IMR-90 (cell line): ENCODE measurements at regions not wholly inside any gene's neighbourhood (a gene's known extent, or its start where the extent isn't known, plus 50 kb on each side); places are given as distances from the start of the nearest gene placed in this dataset.

Experiments used
- ATAC-seq: fragments of 200-7000 bp; cut with Tn5 transposase; 2 replicates; pipeline ENCODE4 v1.9.1; 2020; ENCODE audit warnings: low read depth, mild to moderate bottlenecking, moderate library complexity
- BruUV-seq: library from RNA; stranded (reverse); fragments of 400-500 nt; replicated peaks from 2 replicates; lab custom pipeline; 2021; lab: Mats Ljungman, UMichigan
- CTCF ChIA-PET: fragments of 300-600 bp; formaldehyde crosslinking; extraction: SDS; loops from one replicate; lab custom pipeline; 2021; ENCODE audit warnings: antibody characterized with exemption; lab: Yijun Ruan, JAX
- POLR2A ChIA-PET: fragments of 300-600 bp; sonication (Branson Sonifier 250); formaldehyde crosslinking; loops from one replicate; lab custom pipeline; 2022; ENCODE audit warnings: antibody characterized with exemption; ENCODE audit not compliant: unreplicated experiment; lab: Charles Lee
- DNase-seq: peaks from one replicate; pipeline ENCODE4 v3.0.0; 2013
- H2AFZ ChIP-seq: replicated peaks from 2 replicates; pipeline ENCODE3; 2013; ENCODE audit warnings: low read length, mild to moderate bottlenecking; ENCODE audit not compliant: poor library complexity
- H2AK5ac ChIP-seq: 2 replicates; pipeline ENCODE4 v1.6.1; 2013; ENCODE audit warnings: low read depth, low read length, inconsistent platforms
- H2AK9ac ChIP-seq: replicated peaks from 2 replicates; pipeline ENCODE3; 2013; ENCODE audit warnings: mild to moderate bottlenecking, low read depth, low read length, moderate library complexity; ENCODE audit not compliant: poor library complexity
- H2BK120ac ChIP-seq: 2 replicates; pipeline ENCODE4 v1.6.1; 2013; ENCODE audit warnings: low read depth, low read length, inconsistent platforms
- H2BK15ac ChIP-seq: 3 replicates; pipeline ENCODE4 v1.6.1; 2013; ENCODE audit warnings: low read depth, low read length, inconsistent platforms
- H2BK20ac ChIP-seq: 2 replicates; pipeline ENCODE4 v1.6.1; 2013; ENCODE audit warnings: low read depth, mild to moderate bottlenecking, inconsistent platforms, low read length, moderate library complexity
- H2BK5ac ChIP-seq: 2 replicates; pipeline ENCODE4 v1.6.1; 2013; ENCODE audit warnings: mild to moderate bottlenecking, low read depth, low read length, inconsistent platforms; ENCODE audit not compliant: poor library complexity, severe bottlenecking
- H3K14ac ChIP-seq: replicated peaks from 2 replicates; pipeline ENCODE4 v1.6.1; 2013; ENCODE audit warnings: low read depth, low read length, inconsistent platforms
- H3K18ac ChIP-seq: 2 replicates; pipeline ENCODE4 v1.6.1; 2013; ENCODE audit warnings: low read depth, low read length, control low read depth
- H3K23ac ChIP-seq: 2 replicates; pipeline ENCODE4 v1.6.1; 2013; ENCODE audit warnings: low read depth, low read length, inconsistent platforms
- H3K27ac ChIP-seq: 2 replicates; pipeline ENCODE4 v1.5.1; 2013; ENCODE audit warnings: mild to moderate bottlenecking, control low read depth, low read length; ENCODE audit not compliant: insufficient read depth
- H3K27me3 ChIP-seq: 2 replicates; pipeline ENCODE4 v1.6.1; 2013; ENCODE audit warnings: low read length; ENCODE audit not compliant: control insufficient read depth, insufficient read depth
- H3K36me3 ChIP-seq: 2 replicates; pipeline ENCODE4 v1.6.1; 2013; ENCODE audit warnings: low read length, mixed read lengths; ENCODE audit not compliant: control insufficient read depth, insufficient read depth
- H3K4ac ChIP-seq: 2 replicates; pipeline ENCODE4 v1.6.1; 2013; ENCODE audit warnings: low read depth, low read length, inconsistent platforms
- H3K4me1 ChIP-seq: 2 replicates; pipeline ENCODE4 v1.6.1; 2013; ENCODE audit warnings: low read length, mixed read lengths; ENCODE audit not compliant: control insufficient read depth, insufficient read depth
- H3K4me2 ChIP-seq: 2 replicates; pipeline ENCODE4 v1.6.1; 2013; ENCODE audit warnings: low read depth, mild to moderate bottlenecking, control low read depth, low read length, moderate library complexity
- H3K4me3 ChIP-seq: 2 replicates; pipeline ENCODE4 v1.5.1; 2013; ENCODE audit warnings: low read depth, mild to moderate bottlenecking, control low read depth, low read length, moderate library complexity; ENCODE audit not compliant: insufficient read depth
- H3K56ac ChIP-seq: 2 replicates; pipeline ENCODE4 v1.6.1; 2013; ENCODE audit warnings: low read length, inconsistent platforms; ENCODE audit not compliant: insufficient read depth; ENCODE audit errors: extremely low read depth
- H3K79me1 ChIP-seq, 2 experiments: 2 replicates each; pipeline ENCODE4 v1.6.1; 2013; ENCODE audit warnings: low read length in 2 of 2, inconsistent platforms in 1 of 2, low read depth in 1 of 2
- H3K9ac ChIP-seq: 2 replicates; pipeline ENCODE4 v1.6.1; 2013; ENCODE audit warnings: low read depth, low read length, control low read depth
- H3K9me1 ChIP-seq: 2 replicates; pipeline ENCODE4 v1.6.1; 2013; ENCODE audit warnings: low read length, inconsistent platforms; ENCODE audit not compliant: insufficient read depth
- H3K9me3 ChIP-seq: 2 replicates; pipeline ENCODE4 v1.6.1; 2013; ENCODE audit warnings: low read length; ENCODE audit not compliant: control insufficient read depth, insufficient read depth
- H4K20me1 ChIP-seq: 2 replicates; pipeline ENCODE4 v1.6.1; 2013; ENCODE audit warnings: low read length, inconsistent platforms; ENCODE audit not compliant: insufficient read depth
- H4K5ac ChIP-seq: 2 replicates; pipeline ENCODE4 v1.6.1; 2013; ENCODE audit warnings: mild to moderate bottlenecking, low read depth, low read length, control low read depth
- H4K8ac ChIP-seq, 2 experiments: 2 replicates each; pipeline ENCODE4 v1.6.1; 2013; ENCODE audit warnings: low read depth in 2 of 2, low read length in 2 of 2, control low read depth in 1 of 2, inconsistent platforms in 1 of 2
- H4K91ac ChIP-seq: 2 replicates; pipeline ENCODE4 v1.6.1; 2013; ENCODE audit warnings: low read depth, low read length, inconsistent platforms; ENCODE audit not compliant: insufficient read depth
- BHLHE40 ChIP-seq: fragments of 150-350 bp; IDR thresholded peaks from 2 replicates; pipeline ENCODE4 v1.6.1; 2016; ENCODE audit warnings: mild to moderate bottlenecking, low read depth, low read length
- CEBPB ChIP-seq: IDR thresholded peaks from 2 replicates; pipeline ENCODE4 v1.6.1; 2012; ENCODE audit warnings: low read depth, low read length, improper control_type of control experiment
- MAFK ChIP-seq: IDR thresholded peaks from 2 replicates; pipeline ENCODE4 v1.6.1; 2012; ENCODE audit warnings: low read depth, low read length, improper control_type of control experiment
- MAZ ChIP-seq: IDR thresholded peaks from 2 replicates; pipeline ENCODE4 v1.6.1; 2012; ENCODE audit warnings: low read depth, mild to moderate bottlenecking, low read length, improper control_type of control experiment, moderate library complexity, borderline replicate concordance
- MXI1 ChIP-seq: IDR thresholded peaks from 2 replicates; pipeline ENCODE4 v1.6.1; 2012; ENCODE audit warnings: low read depth, mild to moderate bottlenecking, low read length, moderate library complexity, borderline replicate concordance
- RAD21 ChIP-seq: IDR thresholded peaks from 2 replicates; pipeline ENCODE4 v1.6.1; 2012; ENCODE audit warnings: low read length, improper control_type of control experiment
- RCOR1 ChIP-seq: IDR thresholded peaks from 2 replicates; pipeline ENCODE4 v1.6.1; 2012; ENCODE audit warnings: mild to moderate bottlenecking, low read length, improper control_type of control experiment; ENCODE audit not compliant: insufficient replicate concordance
- RFX5 ChIP-seq: IDR thresholded peaks from 2 replicates; pipeline ENCODE4 v1.8.0; 2012; ENCODE audit warnings: low read depth, mild to moderate bottlenecking, low read length, moderate library complexity
- WGBS, 2 experiments: methylation state at CpG; one replicate each; pipeline versions ENCODE4 v1.1.5 to v1.1.7; 2013; ENCODE audit warnings: missing lambda C conversion rate in 2 of 2; ENCODE audit not compliant: insufficient read length in 1 of 2; ENCODE audit errors: extremely low coverage in 2 of 2; 5-methylcytosine and 5-hydroxymethylcytosine counted together
- dilution Hi-C: fragments of 300-500 bp; cut with HindIII; formaldehyde crosslinking; loops from one replicate; pipeline ENCODE4 v1.14.3; 2018; ENCODE audit warnings: low sequenced_read_pairs; ENCODE audit not compliant: unreplicated experiment
- in situ Hi-C: fragments of 300-500 bp; cut with MboI; formaldehyde crosslinking; loops from 3 replicates; pipeline ENCODE4 v1.14.3; 2019; ENCODE audit warnings: low sequenced_read_pairs, inconsistent platforms, mixed read lengths
- intact Hi-C: fragments of 100-400 bp; cut with micrococcal nuclease; formaldehyde crosslinking; loops from 2 replicates; pipeline ENCODE4 v1.10.0; 2022

DNA sequence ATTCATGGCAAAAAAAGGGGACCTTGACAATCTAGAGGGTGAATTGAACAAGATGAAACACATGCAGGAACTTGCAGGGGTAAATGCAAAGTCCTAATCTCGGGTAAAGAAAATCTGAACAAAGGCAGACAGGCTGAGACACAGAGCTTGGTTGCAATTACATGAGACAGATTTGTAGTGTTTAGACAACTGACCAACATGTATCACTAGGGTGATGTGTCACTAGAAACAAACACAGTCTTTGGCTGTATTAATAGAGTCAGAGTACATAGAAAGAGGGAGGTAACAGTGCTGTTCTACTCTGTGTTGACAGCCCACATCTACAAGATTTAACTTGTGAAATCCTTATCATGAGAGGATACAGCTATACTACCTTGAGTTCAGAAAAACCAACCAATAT lies 78.1 kb upstream of the GRIK3 start:
- H3K4ac ChIP-seq = no peak overlapping the region
- no peaks in the 10 kb centered on the region for H3K79me1 ChIP-seq
- no peaks in the 10 kb centered on the region for H3K9me1 ChIP-seq
- H3K14ac ChIP-seq = no peak overlapping the region
- H3K9me3 ChIP-seq = no peaks in the 10 kb centered on the region
- no peak overlapping the region for H4K91ac ChIP-seq
- H4K8ac ChIP-seq = no peak overlapping the region
- H3K18ac ChIP-seq = no peak overlapping the region
- no peak overlapping the region for H3K23ac ChIP-seq
- in situ Hi-C loops = no loop called here
- no peak overlapping the region for H2BK15ac ChIP-seq
- H4K20me1 ChIP-seq = no peaks in the 10 kb centered on the region
- BruUV-seq = no TSS peak
- no peak for TF ChIP-seq RAD21
- TF ChIP-seq CEBPB = no peak
- no peak for TF ChIP-seq MXI1
- no peak for TF ChIP-seq BHLHE40
- TF ChIP-seq MAZ = no peak
- TF ChIP-seq MAFK = no peak
- TF ChIP-seq RCOR1 = no peak
- no peak for TF ChIP-seq RFX5
- no peak overlapping the region for H2AFZ ChIP-seq
- POLR2A ChIA-PET = no interaction called here
- no peaks in the 10 kb centered on the region for H3K36me3 ChIP-seq
- H3K9ac ChIP-seq = no peak overlapping the region
- H3K4me2 ChIP-seq = no peak overlapping the region
- no peak overlapping the region for H3K4me3 ChIP-seq
- no peak overlapping the region for H3K56ac ChIP-seq
- intact Hi-C loops = no loop called here
- H2BK120ac ChIP-seq = no peak overlapping the region
- DNase-seq (no peak), ATAC-seq (no peak)
- H2AK5ac ChIP-seq = no peak overlapping the region
- no peak overlapping the region for H2BK20ac ChIP-seq
- CTCF ChIA-PET = no interaction called here
- H3K27ac ChIP-seq = no peak overlapping the region
- H3K27me3 ChIP-seq = no peaks in the 10 kb centered on the region
- H2BK5ac ChIP-seq = no peak overlapping the region
- no peaks in the 10 kb centered on the region for H3K4me1 ChIP-seq
- H2AK9ac ChIP-seq = no peak overlapping the region
- WGBS, 2 experiments = no CpG with 5 or more reads among the region's 1 CpG
- no peak overlapping the region for H4K5ac ChIP-seq
- dilution Hi-C loops = no loop called here
